K562 (cell line): ENCODE measurements at regions not wholly inside any gene's neighbourhood (a gene's known extent, or its start where the extent isn't known, plus 50 kb on each side); places are given as distances from the start of the nearest gene placed in this dataset.

ENCODE experiments used
- ATAC-seq: fragments of 200-7000 bp; cut with Tn5 transposase; 3 replicates; pipeline ENCODE4 v1.9.1; 2020; ENCODE audit warnings: moderate library complexity
- BruUV-seq: library from RNA; stranded (reverse); fragments of 400-500 nt; replicated peaks from 2 replicates; lab custom pipeline; 2021; lab: Mats Ljungman, UMichigan
- CTCF ChIA-PET: fragments of 300-600 bp; formaldehyde crosslinking; extraction: SDS; loops from one replicate; lab custom pipeline; 2021; ENCODE audit warnings: low intra/inter-chr PET ratio; lab: Yijun Ruan, JAX
- POLR2A ChIA-PET: fragments of 300-600, 350-650 bp; sonication (Branson Sonifier 250); formaldehyde crosslinking; extraction: SDS; loops from one replicate; lab custom pipeline; 2021; ENCODE audit warnings: antibody characterized with exemption, inconsistent platforms; lab: Yijun Ruan, JAX
- DNase-seq, 4 experiments: peaks; one replicate each; pipeline versions ENCODE4 v3.0.0 to v3.0.0-alpha.2; 2011 to 2018; ENCODE audit warnings: low spot score in 3 of 4, mixed read lengths in 3 of 4; ENCODE audit errors: extremely low read depth in 1 of 4
- FAIRE-seq: peaks from 2 replicates; lab custom pipeline; 2011; peaks lifted over from hg19 to GRCh38; lab: Jason Lieb, UNC
- H2AFZ ChIP-seq: 2 replicates; pipeline ENCODE4 v1.6.0; 2011; ENCODE audit warnings: low read depth, low read length, control low read depth, inconsistent platforms
- H3K27ac ChIP-seq: fragments of 200-600 bp; 3 replicates; pipeline ENCODE4 v1.8.0; 2011; ENCODE audit warnings: low read depth, mild to moderate bottlenecking, control low read depth, inconsistent platforms, low read length, moderate library complexity, mixed read lengths; ENCODE audit errors: extremely low read depth
- H3K27me3 ChIP-seq, 2 experiments: fragments of 300-600 bp in 1 of 2; 2 replicates in 1 of 2; 3 replicates in 1 of 2; pipeline versions ENCODE4 v1.6.0 to v1.8.0; 2011; ENCODE audit warnings: inconsistent platforms in 2 of 2, low read length in 2 of 2, mild to moderate bottlenecking in 1 of 2, mixed read lengths in 1 of 2, moderate library complexity in 1 of 2; ENCODE audit not compliant: control insufficient read depth in 2 of 2, insufficient read depth in 2 of 2
- H3K36me3 ChIP-seq: fragments of 300-600 bp; 3 replicates; pipeline ENCODE4 v1.8.0; 2011; ENCODE audit warnings: mild to moderate bottlenecking, low read length, inconsistent platforms; ENCODE audit not compliant: control insufficient read depth, insufficient read depth
- H3K4me1 ChIP-seq, 2 experiments: fragments of 200-600 bp in 1 of 2; replicated peaks in 1 of 2; 2 replicates in 1 of 2; 3 replicates in 1 of 2; pipeline versions ENCODE4 v1.5.1 to v1.8.0; 2011; ENCODE audit warnings: inconsistent platforms in 2 of 2, low read length in 2 of 2, mild to moderate bottlenecking in 1 of 2, mixed read lengths in 1 of 2, moderate library complexity in 1 of 2; ENCODE audit not compliant: control insufficient read depth in 2 of 2, insufficient read depth in 2 of 2
- H3K4me2 ChIP-seq: 2 replicates; pipeline ENCODE4 v1.6.1; 2011; ENCODE audit warnings: low read length, control low read depth, inconsistent platforms, mixed read lengths; ENCODE audit not compliant: insufficient read depth
- H3K4me3 ChIP-seq: fragments of 200-600 bp; sonication (generic), shearing (Covaris generic); 2 replicates; pipeline ENCODE4 v1.5.1; 2016; ENCODE audit warnings: control low read depth, inconsistent platforms
- H3K79me2 ChIP-seq: fragments of 200-600 bp; 3 replicates; pipeline ENCODE4 v1.8.0; 2011; ENCODE audit warnings: low read length, inconsistent platforms; ENCODE audit not compliant: control insufficient read depth, insufficient read depth
- H3K9ac ChIP-seq, 2 experiments: 2 replicates each; pipeline versions ENCODE4 v1.6.0 to v1.6.1; 2011; ENCODE audit warnings: low read depth in 2 of 2, low read length in 2 of 2, control low read depth in 1 of 2, inconsistent platforms in 1 of 2, mild to moderate bottlenecking in 1 of 2, mixed read lengths in 1 of 2; ENCODE audit not compliant: insufficient read depth in 1 of 2
- H3K9me1 ChIP-seq: one replicate; pipeline ENCODE4 v1.6.0; 2011; ENCODE audit warnings: inconsistent platforms, mild to moderate bottlenecking, low read length, moderate library complexity; ENCODE audit not compliant: control insufficient read depth, insufficient read depth
- H3K9me3 ChIP-seq: replicated peaks from 2 replicates; pipeline ENCODE4 v1.5.1; 2011; ENCODE audit warnings: low read depth, low read length, inconsistent platforms; ENCODE audit not compliant: control insufficient read depth, insufficient read depth
- H4K20me1 ChIP-seq: replicated peaks from 2 replicates; pipeline ENCODE4 v1.6.1; 2011; ENCODE audit warnings: low read length, inconsistent platforms, mixed read lengths; ENCODE audit not compliant: control insufficient read depth, insufficient read depth
- FOXA1 ChIP-seq: fragments of 450-650 bp; IDR thresholded peaks from 2 replicates; pipeline ENCODE4 v1.6.1; 2016; ENCODE audit warnings: mild to moderate bottlenecking, borderline replicate concordance
- GATAD2B ChIP-seq: fragments of 450-650 bp; IDR thresholded peaks from 2 replicates; pipeline ENCODE4 v1.6.1; 2017; ENCODE audit warnings: mild to moderate bottlenecking, borderline replicate concordance
- ILF3 ChIP-seq: fragments of 450-650 bp; IDR thresholded peaks from 2 replicates; pipeline ENCODE4 v1.6.1; 2018; ENCODE audit warnings: antibody characterized with exemption, mild to moderate bottlenecking, moderate library complexity, borderline replicate concordance
- KLF13 ChIP-seq: fragments of 450-650 bp; IDR thresholded peaks from 2 replicates; pipeline ENCODE4 v1.6.1; 2016; ENCODE audit warnings: missing genetic modification characterization, low read depth, mild to moderate bottlenecking, missing compliant biosample characterization, moderate library complexity, borderline replicate concordance
- MAFF ChIP-seq: IDR thresholded peaks from 2 replicates; pipeline ENCODE4 v1.6.1; 2012; ENCODE audit warnings: low read length, improper control_type of control experiment
- SRSF3 ChIP-seq: fragments of 200-400 bp; formaldehyde crosslinking; IDR thresholded peaks from 2 replicates; pipeline ENCODE4 v1.6.1; 2016; ENCODE audit warnings: mild to moderate bottlenecking, low read length, moderate library complexity; ENCODE audit not compliant: insufficient read depth
- TSC22D4 ChIP-seq: fragments of 450-650 bp; IDR thresholded peaks from 2 replicates; pipeline ENCODE4 v1.6.1; 2016; ENCODE audit warnings: missing genetic modification characterization, missing biosample characterization, control low read depth
- ZC3H4 ChIP-seq: sonication (generic); formaldehyde crosslinking; IDR thresholded peaks from 2 replicates; pipeline ENCODE4 v1.9.0; 2021; ENCODE audit warnings: missing genetic modification reagents, borderline replicate concordance
- ZNF140 ChIP-seq: fragments of 250-450 bp; sonication (Bioruptor Pico); IDR thresholded peaks from 2 replicates; pipeline ENCODE4 v1.8.0; 2021; ENCODE audit warnings: moderate library complexity, mild to moderate bottlenecking, inconsistent platforms
- WGBS: fragments of 100-300 bp; shearing (Covaris generic); methylation state at CpG from one replicate; pipeline ENCODE4 v1.1.6; 2016; ENCODE audit warnings: low coverage, mixed read lengths; ENCODE audit not compliant: insufficient coverage; ENCODE audit errors: missing lambda C conversion rate; 5-methylcytosine and 5-hydroxymethylcytosine counted together
- in situ Hi-C: fragments of 300-500 bp; cut with MboI; formaldehyde crosslinking; loops from 4 replicates; pipeline ENCODE4 v1.15.0; 2018; ENCODE audit warnings: inconsistent platforms, mixed read lengths
- intact Hi-C: fragments of 100-400 bp; cut with micrococcal nuclease; formaldehyde crosslinking; loops from 2 replicates; pipeline ENCODE4 v1.14.2; 2022
- TF ChIP-seq, protein P1 (sequence below): fragments of 200-800 bp; sonication (Bioruptor generic); IDR thresholded peaks from 2 replicates; pipeline ENCODE4 v1.6.1; 2016; ENCODE audit warnings: missing genetic modification characterization, missing compliant biosample characterization

DNA sequence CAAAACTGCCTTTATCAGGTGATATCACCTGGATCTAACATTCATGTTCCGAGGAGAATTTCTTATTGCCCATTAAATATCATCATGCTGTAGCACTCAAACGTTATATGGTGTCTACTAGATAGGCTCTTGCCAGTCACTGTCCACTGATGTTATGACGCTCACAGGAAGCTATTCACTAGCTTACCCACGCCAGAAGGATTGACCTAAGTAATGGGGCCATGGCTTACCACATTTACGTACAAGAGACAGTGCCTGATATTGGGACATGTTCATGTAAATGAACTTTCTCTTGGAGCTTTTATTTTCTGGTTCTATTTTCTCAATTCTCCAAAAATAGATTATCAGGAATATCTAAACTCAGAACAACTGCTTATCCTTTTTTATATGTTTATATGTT, 91.7 kb upstream of the NAALADL2 start:
- no peaks in the 10 kb centered on the region for H3K9me1 ChIP-seq
- no peak for FAIRE-seq
- ATAC-seq: no peak
- no peaks in the 10 kb centered on the region for H3K36me3 ChIP-seq
- intact Hi-C loops: no loop called here
- CTCF ChIA-PET: no interaction called here
- H3K4me1 ChIP-seq: no peaks in the 10 kb centered on the region
- no peaks in the 10 kb centered on the region for H4K20me1 ChIP-seq
- H3K9me3 ChIP-seq: no peaks in the 10 kb centered on the region
- no peak overlapping the region for H3K4me2 ChIP-seq
- H3K27ac ChIP-seq: no peak overlapping the region
- DNase-seq: no peak
- 2% methylated on average over 5 of the region's 5 CpGs for WGBS
- no peak overlapping the region for H2AFZ ChIP-seq
- H3K79me2 ChIP-seq: no peaks in the 10 kb centered on the region
- H3K9ac ChIP-seq: no peak overlapping the region
- no peak overlapping the region for H3K4me3 ChIP-seq
- no peaks in the 10 kb centered on the region for H3K27me3 ChIP-seq
- POLR2A ChIA-PET: no interaction called here
- no TSS peak for BruUV-seq
- in situ Hi-C loops: no loop called here
- no peak for TF ChIP-seq SRSF3
- TF ChIP-seq ZNF140 (CRISPR knock-in tag): no peak
- TF ChIP-seq GATAD2B: no peak
- TF ChIP-seq ZC3H4: no peak
- TF ChIP-seq TSC22D4: no peak
- no peak for TF ChIP-seq FOXA1
- TF ChIP-seq KLF13 (tag): no peak
- no peak for TF ChIP-seq MAFF
- TF ChIP-seq ILF3: no peak
- TF ChIP-seq, protein P1, sequence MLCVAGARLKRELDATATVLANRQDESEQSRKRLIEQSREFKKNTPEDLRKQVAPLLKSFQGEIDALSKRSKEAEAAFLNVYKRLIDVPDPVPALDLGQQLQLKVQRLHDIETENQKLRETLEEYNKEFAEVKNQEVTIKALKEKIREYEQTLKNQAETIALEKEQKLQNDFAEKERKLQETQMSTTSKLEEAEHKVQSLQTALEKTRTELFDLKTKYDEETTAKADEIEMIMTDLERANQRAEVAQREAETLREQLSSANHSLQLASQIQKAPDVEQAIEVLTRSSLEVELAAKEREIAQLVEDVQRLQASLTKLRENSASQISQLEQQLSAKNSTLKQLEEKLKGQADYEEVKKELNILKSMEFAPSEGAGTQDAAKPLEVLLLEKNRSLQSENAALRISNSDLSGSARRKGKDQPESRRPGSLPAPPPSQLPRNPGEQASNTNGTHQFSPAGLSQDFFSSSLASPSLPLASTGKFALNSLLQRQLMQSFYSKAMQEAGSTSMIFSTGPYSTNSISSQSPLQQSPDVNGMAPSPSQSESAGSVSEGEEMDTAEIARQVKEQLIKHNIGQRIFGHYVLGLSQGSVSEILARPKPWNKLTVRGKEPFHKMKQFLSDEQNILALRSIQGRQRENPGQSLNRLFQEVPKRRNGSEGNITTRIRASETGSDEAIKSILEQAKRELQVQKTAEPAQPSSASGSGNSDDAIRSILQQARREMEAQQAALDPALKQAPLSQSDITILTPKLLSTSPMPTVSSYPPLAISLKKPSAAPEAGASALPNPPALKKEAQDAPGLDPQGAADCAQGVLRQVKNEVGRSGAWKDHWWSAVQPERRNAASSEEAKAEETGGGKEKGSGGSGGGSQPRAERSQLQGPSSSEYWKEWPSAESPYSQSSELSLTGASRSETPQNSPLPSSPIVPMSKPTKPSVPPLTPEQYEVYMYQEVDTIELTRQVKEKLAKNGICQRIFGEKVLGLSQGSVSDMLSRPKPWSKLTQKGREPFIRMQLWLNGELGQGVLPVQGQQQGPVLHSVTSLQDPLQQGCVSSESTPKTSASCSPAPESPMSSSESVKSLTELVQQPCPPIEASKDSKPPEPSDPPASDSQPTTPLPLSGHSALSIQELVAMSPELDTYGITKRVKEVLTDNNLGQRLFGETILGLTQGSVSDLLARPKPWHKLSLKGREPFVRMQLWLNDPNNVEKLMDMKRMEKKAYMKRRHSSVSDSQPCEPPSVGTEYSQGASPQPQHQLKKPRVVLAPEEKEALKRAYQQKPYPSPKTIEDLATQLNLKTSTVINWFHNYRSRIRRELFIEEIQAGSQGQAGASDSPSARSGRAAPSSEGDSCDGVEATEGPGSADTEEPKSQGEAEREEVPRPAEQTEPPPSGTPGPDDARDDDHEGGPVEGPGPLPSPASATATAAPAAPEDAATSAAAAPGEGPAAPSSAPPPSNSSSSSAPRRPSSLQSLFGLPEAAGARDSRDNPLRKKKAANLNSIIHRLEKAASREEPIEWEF: no peak
